Kidney (tissue), 13 donors: ENCODE measurements at regions not wholly inside any gene's neighbourhood (a gene's known extent, or its start where the extent isn't known, plus 50 kb on each side); places are given as distances from the start of the nearest gene placed in this dataset.
A peak's percentile ranks its signal among the peaks of the same experiment; 100 is the strongest.

ENCODE experiments used
- DNase-seq, 5 donors: peaks; one replicate each; pipeline ENCODE4 v3.0.0-alpha.2; 2013 to 2020
- FAIRE-seq: peaks from 2 replicates; lab custom pipeline; 2012; peaks lifted over from hg19 to GRCh38; lab: Jason Lieb, UNC
- H3K27ac ChIP-seq, 2 donors: one replicate each; pipeline ENCODE4 v1.7.0; 2013; ENCODE audit warnings: low read depth in 2 of 2, low read length in 2 of 2, inconsistent platforms in 1 of 2
- H3K27me3 ChIP-seq: one replicate; pipeline ENCODE4 v1.7.1; 2013; ENCODE audit warnings: low read length, inconsistent platforms; ENCODE audit not compliant: control insufficient read depth, insufficient read depth
- H3K36me3 ChIP-seq, 3 donors: one replicate each; pipeline versions ENCODE4 v1.7.0 to v1.7.1; 2013; ENCODE audit warnings: low read length in 3 of 3, control low read depth in 1 of 3, inconsistent platforms in 1 of 3; ENCODE audit not compliant: insufficient read depth in 3 of 3, control insufficient read depth in 2 of 3
- H3K4me1 ChIP-seq, 3 donors: one replicate each; pipeline versions ENCODE4 v1.7.0 to v1.7.1; 2013; ENCODE audit warnings: low read length in 3 of 3, inconsistent platforms in 1 of 3, low read depth in 1 of 3; ENCODE audit not compliant: control insufficient read depth in 2 of 3, insufficient read depth in 2 of 3
- H3K4me3 ChIP-seq, 3 donors: one replicate each; pipeline versions ENCODE4 v1.7.0 to v1.8.1; 2013; ENCODE audit warnings: low read length in 3 of 3, control low read depth in 1 of 3, inconsistent platforms in 1 of 3
- H3K9ac ChIP-seq, 3 donors: one replicate each; pipeline versions ENCODE4 v1.7.0 to v1.7.1; 2013; ENCODE audit warnings: low read length in 3 of 3, control low read depth in 1 of 3, inconsistent platforms in 1 of 3
- H3K9me3 ChIP-seq, 3 donors: one replicate each; pipeline versions ENCODE4 v1.7.0 to v1.7.1; 2013; ENCODE audit warnings: low read length in 3 of 3, control low read depth in 1 of 3, inconsistent platforms in 1 of 3; ENCODE audit not compliant: control insufficient read depth in 2 of 3, insufficient read depth in 1 of 3
- intact Hi-C: fragments of 100-400 bp; cut with DNase I; formaldehyde crosslinking; loops from one replicate; pipeline ENCODE4 v1.11.1; 2022
- TF ChIP-seq, protein P1 (sequence below): IDR thresholded peaks from 3 replicates; pipeline ENCODE4 v1.5.1; 2012; ENCODE audit warnings: mild to moderate bottlenecking, moderate library complexity, borderline replicate concordance; ENCODE audit not compliant: insufficient read depth; ENCODE audit errors: extremely low read depth
- donor health status: control.
- donor health status: control.
- donor health status: control.
- donor health status: control.
- donor health status: control.
- donor health status: DM: yes; HTN: yes; CAD: no.
- donor health status: Normal renal cell carcinoma (clear cell type).

DNA sequence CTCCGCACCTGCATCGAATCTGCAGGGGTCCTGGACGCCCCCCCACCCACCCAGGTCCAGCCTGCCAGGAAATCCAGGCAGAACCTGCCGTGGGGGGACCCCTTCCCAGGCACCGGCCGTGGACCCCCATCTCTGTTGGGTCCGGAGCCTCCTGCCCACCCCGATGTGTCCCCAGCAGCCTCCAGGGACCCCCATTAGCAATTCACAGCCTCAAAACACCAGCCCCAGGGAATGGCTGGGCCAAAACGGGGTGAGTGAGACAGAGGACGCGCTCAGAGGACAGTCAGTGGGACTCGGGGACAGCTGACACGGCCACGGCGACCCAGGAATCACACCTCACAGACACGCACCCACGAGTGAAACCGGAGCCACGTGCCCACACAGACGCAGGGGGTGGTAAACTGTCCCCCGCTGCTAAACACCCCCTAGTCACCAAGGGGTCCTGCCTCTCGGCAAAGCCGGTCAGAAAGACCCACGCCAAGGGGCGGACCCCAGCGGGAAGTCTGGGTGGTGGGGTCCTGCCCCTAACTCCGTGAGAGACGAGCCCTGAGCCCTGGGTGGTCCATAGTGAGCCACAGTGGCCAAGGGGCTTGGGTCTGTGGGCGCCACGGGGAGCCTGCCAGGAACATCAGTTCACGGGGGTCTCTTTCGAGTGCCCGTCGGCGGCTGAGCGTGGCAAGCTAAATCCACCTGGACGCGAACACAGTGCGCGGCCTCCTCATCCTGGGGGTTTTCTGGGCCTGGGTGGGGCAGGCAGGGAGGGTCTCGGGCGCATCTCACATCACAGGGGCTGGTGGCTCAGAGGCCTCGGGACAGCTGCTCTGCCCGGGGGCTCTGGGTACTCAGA, 126.5 kb upstream of the NKX1-1 start:
- FAIRE-seq, result no peak
- TF ChIP-seq, protein P1, sequence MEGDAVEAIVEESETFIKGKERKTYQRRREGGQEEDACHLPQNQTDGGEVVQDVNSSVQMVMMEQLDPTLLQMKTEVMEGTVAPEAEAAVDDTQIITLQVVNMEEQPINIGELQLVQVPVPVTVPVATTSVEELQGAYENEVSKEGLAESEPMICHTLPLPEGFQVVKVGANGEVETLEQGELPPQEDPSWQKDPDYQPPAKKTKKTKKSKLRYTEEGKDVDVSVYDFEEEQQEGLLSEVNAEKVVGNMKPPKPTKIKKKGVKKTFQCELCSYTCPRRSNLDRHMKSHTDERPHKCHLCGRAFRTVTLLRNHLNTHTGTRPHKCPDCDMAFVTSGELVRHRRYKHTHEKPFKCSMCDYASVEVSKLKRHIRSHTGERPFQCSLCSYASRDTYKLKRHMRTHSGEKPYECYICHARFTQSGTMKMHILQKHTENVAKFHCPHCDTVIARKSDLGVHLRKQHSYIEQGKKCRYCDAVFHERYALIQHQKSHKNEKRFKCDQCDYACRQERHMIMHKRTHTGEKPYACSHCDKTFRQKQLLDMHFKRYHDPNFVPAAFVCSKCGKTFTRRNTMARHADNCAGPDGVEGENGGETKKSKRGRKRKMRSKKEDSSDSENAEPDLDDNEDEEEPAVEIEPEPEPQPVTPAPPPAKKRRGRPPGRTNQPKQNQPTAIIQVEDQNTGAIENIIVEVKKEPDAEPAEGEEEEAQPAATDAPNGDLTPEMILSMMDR, result no peak
- Histone ChIP-seq H3K4me1 (no peaks in the 10 kb centered on the region), H3K4me3 (no peak overlapping the region), H3K9ac (no peak overlapping the region), H3K27ac (no peak overlapping the region), H3K9me3 (no peaks in the 10 kb centered on the region), H3K36me3 (no peaks in the 10 kb centered on the region), H3K27me3 (peaks cover 17% of the 10 kb centered on the region)
- DNase-seq, result peak in 1 of 5 donors; percentile 67
- intact Hi-C loops, result no loop called here

DNA sequence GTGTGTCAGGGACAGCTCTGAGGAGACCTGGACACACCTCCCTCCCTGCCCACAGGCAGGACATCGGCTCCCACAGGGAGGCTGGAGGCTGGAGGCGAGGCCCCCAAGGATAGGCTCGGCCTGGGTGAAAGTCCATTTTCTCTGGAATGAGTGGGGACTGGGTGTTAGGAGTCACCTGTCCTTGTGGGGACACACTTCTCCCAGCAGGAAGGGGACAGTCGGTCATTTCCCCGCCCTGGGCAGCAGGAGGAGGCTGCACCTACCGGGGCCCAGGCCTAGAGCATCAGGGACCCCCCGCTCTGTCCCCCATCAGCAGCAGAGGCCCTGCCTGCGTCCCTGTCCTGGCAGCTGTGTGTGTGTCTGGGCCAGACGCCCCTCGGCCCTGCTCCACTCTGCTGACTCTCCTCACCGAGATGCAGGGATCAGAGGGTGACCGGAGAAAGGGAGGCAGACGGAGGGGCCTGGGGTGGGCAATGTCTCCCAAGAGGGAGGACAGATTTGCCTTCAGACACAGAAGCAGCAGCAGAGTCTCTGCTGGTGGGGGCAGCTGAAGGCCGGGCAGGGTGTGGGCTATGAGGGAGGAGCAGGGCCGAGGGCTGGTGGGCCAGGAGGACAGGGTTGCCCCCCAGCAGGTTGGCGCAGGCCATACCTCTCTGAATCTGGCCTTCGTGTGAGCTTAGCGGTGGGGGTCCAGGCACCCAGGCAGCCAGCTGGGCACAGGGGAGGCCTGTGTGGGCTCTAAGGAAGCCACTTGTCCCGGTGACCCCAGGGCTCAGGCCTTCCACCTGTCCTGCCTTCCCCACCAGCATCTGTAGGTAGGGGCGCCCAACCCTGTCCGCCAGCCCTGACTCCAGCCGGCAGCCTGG, 125.7 kb upstream of the NKX1-1 start:
- DNase-seq (peak in 1 of 5 donors; percentile 68), FAIRE-seq (no peak)
- H3K27ac ChIP-seq, result no peak overlapping the region
- H3K27me3 ChIP-seq, result peaks cover 17% of the 10 kb centered on the region
- H3K4me1 ChIP-seq, result no peaks in the 10 kb centered on the region
- no peak overlapping the region for H3K4me3 ChIP-seq
- TF ChIP-seq, protein P1, result no peak
- no peaks in the 10 kb centered on the region for H3K36me3 ChIP-seq
- intact Hi-C loops, result no loop called here
- H3K9ac ChIP-seq, result no peak overlapping the region
- H3K9me3 ChIP-seq, result peaks cover 0 to 3% (median 0%) of the 10 kb centered on the region in 3 donors

DNA sequence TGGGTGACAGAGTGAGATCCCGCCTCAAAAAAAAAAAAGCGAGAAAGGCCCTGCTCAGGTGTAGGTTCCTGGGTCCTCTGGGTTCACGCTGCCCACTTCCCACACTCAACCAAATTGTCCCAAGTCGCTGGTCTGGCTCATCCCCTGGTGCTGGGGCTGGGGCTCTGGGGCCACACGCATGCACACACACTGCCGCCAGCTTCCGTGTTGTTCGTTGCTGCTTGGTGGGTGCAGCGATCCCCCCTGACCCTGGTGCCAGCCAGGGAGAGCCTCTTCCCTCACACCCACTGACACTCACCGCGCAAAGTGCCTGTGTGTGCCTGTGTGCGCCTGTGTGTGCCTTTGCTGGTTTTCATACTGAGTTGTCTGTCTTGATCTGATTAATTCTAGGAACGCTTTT, 124.1 kb upstream of the NKX1-1 start:
- DNase-seq, result peak in 1 of 5 donors; percentile 58
- no peak for FAIRE-seq
- intact Hi-C loops, result no loop called here
- H3K27ac ChIP-seq, result no peak overlapping the region
- TF ChIP-seq, protein P1, result no peak
- peaks cover 0 to 6% (median 4%) of the 10 kb centered on the region in 3 donors for H3K9me3 ChIP-seq
- no peak overlapping the region for H3K9ac ChIP-seq
- H3K4me3 ChIP-seq, result no peak overlapping the region
- no peaks in the 10 kb centered on the region for H3K36me3 ChIP-seq
- no peaks in the 10 kb centered on the region for H3K4me1 ChIP-seq
- H3K27me3 ChIP-seq, result peaks cover 17% of the 10 kb centered on the region
